Spleen (tissue), 11 donors: ENCODE measurements at regions not wholly inside any gene's neighbourhood (a gene's known extent, or its start where the extent isn't known, plus 50 kb on each side); places are given as distances from the start of the nearest gene placed in this dataset.

Experiments
- DNase-seq: peaks from one replicate; pipeline ENCODE4 v3.0.0-alpha.2; 2020
- H3K27ac ChIP-seq, 8 donors: fragments of 200-600 bp; sonication (generic) in 7 of 8; 1 replicate in 4 of 8; 2 replicates in 4 of 8; pipeline versions ENCODE4 v1.5.0 to v1.8.0; 2016 to 2021; ENCODE audit warnings: inconsistent platforms in 4 of 8, mild to moderate bottlenecking in 4 of 8, moderate library complexity in 1 of 8
- H3K27me3 ChIP-seq, 7 donors: fragments of 200-600 bp; sonication (generic) in 6 of 7; replicated peaks in 1 of 7; 1 replicate in 4 of 7; 2 replicates in 3 of 7; pipeline versions ENCODE4 v1.5.0 to v1.8.0; 2016 to 2021; ENCODE audit warnings: inconsistent platforms in 3 of 7, mild to moderate bottlenecking in 1 of 7
- H3K36me3 ChIP-seq, 6 donors: fragments of 200-600 bp; sonication (generic) in 5 of 6; 1 replicate in 4 of 6; 2 replicates in 2 of 6; pipeline versions ENCODE4 v1.5.0 to v1.8.0; 2016 to 2021; ENCODE audit warnings: inconsistent platforms in 2 of 6
- H3K4me1 ChIP-seq, 6 donors: fragments of 200-600 bp; sonication (generic) in 5 of 6; 1 replicate in 3 of 6; 2 replicates in 3 of 6; pipeline versions ENCODE4 v1.5.0 to v1.8.0; 2016 to 2021; ENCODE audit warnings: inconsistent platforms in 3 of 6
- H3K4me3 ChIP-seq, 8 donors: fragments of 200-600 bp; sonication (generic) in 7 of 8; 1 replicate in 4 of 8; 2 replicates in 4 of 8; pipeline versions ENCODE4 v1.5.0 to v1.8.0; 2016 to 2021; ENCODE audit warnings: inconsistent platforms in 4 of 8, mild to moderate bottlenecking in 4 of 8, moderate library complexity in 2 of 8
- H3K9me3 ChIP-seq, 8 donors: fragments of 200-600 bp; sonication (generic) in 7 of 8; 1 replicate in 4 of 8; 2 replicates in 4 of 8; pipeline versions ENCODE4 v1.5.0 to v1.8.0; 2016 to 2021; ENCODE audit warnings: inconsistent platforms in 4 of 8
- CTCF ChIP-seq, 11 experiments: fragments of 200-600 bp in 7 of 11; fragments of 450-650 bp in 4 of 11; sonication (generic) in 4 of 11; IDR thresholded peaks in 8 of 11; conservative IDR thresholded peaks in 3 of 11; 1 replicate in 7 of 11; 2 replicates in 4 of 11; pipeline versions ENCODE4 v1.4.0 to v1.8.0; 2016 to 2021; ENCODE audit warnings: antibody characterized with exemption in 11 of 11, inconsistent platforms in 4 of 11, mild to moderate bottlenecking in 1 of 11
- POLR2A ChIP-seq, 3 donors: fragments of 450-650 bp; IDR thresholded peaks; one replicate each; pipeline ENCODE4 v1.5.1; 2017; ENCODE audit warnings: antibody characterized with exemption in 3 of 3, mild to moderate bottlenecking in 1 of 3
- POLR2AphosphoS5 ChIP-seq, 3 donors: sonication (generic); formaldehyde crosslinking; IDR thresholded peaks; one replicate each; pipeline ENCODE4 v1.5.1; 2017; ENCODE audit warnings: antibody characterized with exemption in 3 of 3
- WGBS, 5 donors: extraction: QIAGEN DNeasy Blood & Tissue Kit in 3 of 5; methylation state at CpG; one replicate each; pipeline versions ENCODE4 v1.1.5 to v1.1.7; 2013 to 2018; 5-methylcytosine and 5-hydroxymethylcytosine counted together
- intact Hi-C: fragments of 100-400 bp; cut with DNase I; formaldehyde crosslinking; loops from one replicate; pipeline ENCODE4 v1.15.0; 2023; ENCODE audit warnings: low total_unique reads
- donor health status: healthy with polysubstance abuse.
- donor health status: DM: no; HTN: no; CAD: no; lungs with moderate emphysema.
- donor health status: DM: no; HTN: no; CAD: no.
- donor health status: Bipolar disorder and iron deficiency.
- donor health status: healthy.
- donor health status: DM: no; HTN: no; CAD: no.
- donor health status: DM: yes; HTN: yes; CAD: no.

GRCh38 chr13:99827011-99827772, 144.4 kb downstream of the ZIC5 start:
- Histone ChIP-seq H3K27ac (no peak overlapping the region), H3K27me3 (no peaks in the 10 kb centered on the region), H3K4me3 (no peak overlapping the region), H3K36me3 (peaks cover 0 to 4% (median 0%) of the 10 kb centered on the region in 6 donors), H3K4me1 (no peaks in the 10 kb centered on the region), H3K9me3 (peaks cover 0 to 17% (median 8%) of the 10 kb centered on the region in 8 donors)
- intact Hi-C loops = no loop called here
- TF ChIP-seq POLR2A (IDR thresholded peaks at IDR 0.05) (no peak), CTCF (IDR thresholded peaks at IDR 0.05 in 8 of 11, conservative IDR thresholded peaks at IDR 0.05 in 3 of 11) (no peak), POLR2AphosphoS5 (IDR thresholded peaks at IDR 0.05) (no peak)
- 88 to 96% (median 93%) methylated on average over 11 to 12 of the region's 12 CpGs for WGBS, 5 donors
- no peak for DNase-seq

GRCh38 chr13:99823961-99824360, 147.6 kb downstream of the ZIC5 start:
- Histone ChIP-seq H3K4me1 (no peaks in the 10 kb centered on the region), H3K9me3 (peaks cover 0 to 29% (median 8%) of the 10 kb centered on the region in 8 donors), H3K27ac (no peak overlapping the region), H3K4me3 (no peak overlapping the region), H3K36me3 (peaks cover 0 to 4% (median 0%) of the 10 kb centered on the region in 6 donors), H3K27me3 (no peaks in the 10 kb centered on the region)
- WGBS, 5 donors = 85 to 93% (median 89%) methylated on average over 2 of the region's 2 CpGs
- TF ChIP-seq CTCF (IDR thresholded peaks at IDR 0.05 in 8 of 11, conservative IDR thresholded peaks at IDR 0.05 in 3 of 11) = no peak
- TF ChIP-seq POLR2A (IDR thresholded peaks at IDR 0.05) = no peak
- no peak for TF ChIP-seq POLR2AphosphoS5 (IDR thresholded peaks at IDR 0.05)
- DNase-seq = no peak
- intact Hi-C loops = no loop called here

GRCh38 chr13:99822820-99823219, 148.7 kb downstream of the ZIC5 start:
- Histone ChIP-seq H3K27me3 (no peaks in the 10 kb centered on the region), H3K9me3 (peaks cover 0 to 29% (median 8%) of the 10 kb centered on the region in 8 donors), H3K4me3 (no peak overlapping the region), H3K27ac (no peak overlapping the region), H3K36me3 (peaks cover 0 to 4% (median 0%) of the 10 kb centered on the region in 6 donors), H3K4me1 (no peaks in the 10 kb centered on the region)
- TF ChIP-seq POLR2A (IDR thresholded peaks at IDR 0.05) = no peak
- no peak for TF ChIP-seq POLR2AphosphoS5 (IDR thresholded peaks at IDR 0.05)
- TF ChIP-seq CTCF (IDR thresholded peaks at IDR 0.05 in 8 of 11, conservative IDR thresholded peaks at IDR 0.05 in 3 of 11) = no peak
- intact Hi-C loops = no loop called here
- WGBS, 5 donors = 80 to 97% (median 88%) methylated on average over 2 of the region's 2 CpGs
- DNase-seq = no peak

- H3K4me3 ChIP-seq = no peak overlapping the region
- 68 to 97% (median 86%) methylated on average over 2 to 3 of the region's 3 CpGs for WGBS, 5 donors
- intact Hi-C loops = no loop called here
- peaks cover 0 to 29% (median 8%) of the 10 kb centered on the region in 8 donors for H3K9me3 ChIP-seq
- no peak for DNase-seq
- TF ChIP-seq POLR2A (IDR thresholded peaks at IDR 0.05) (no peak), POLR2AphosphoS5 (IDR thresholded peaks at IDR 0.05) (no peak), CTCF (IDR thresholded peaks at IDR 0.05 in 8 of 11, conservative IDR thresholded peaks at IDR 0.05 in 3 of 11) (no peak)
- no peaks in the 10 kb centered on the region for H3K27me3 ChIP-seq
- H3K36me3 ChIP-seq = peaks cover 0 to 4% (median 0%) of the 10 kb centered on the region in 6 donors
- H3K4me1 ChIP-seq = no peaks in the 10 kb centered on the region
- H3K27ac ChIP-seq = no peak overlapping the region
Observed at GRCh38 chr13:99821741-99822140, 149.8 kb downstream of the ZIC5 start.
